ENCODE measurements at regions not wholly inside any gene's neighbourhood (a gene's known extent, or its start where the extent isn't known, plus 50 kb on each side); places are given as distances from the start of the nearest gene placed in this dataset.

GRCh38 chr7:36005293-36005692 is 147.8 kb upstream of the EEPD1 start:
- ChIA-PET CTCF (no interaction called here), POLR2A (no interaction called here)
- no peak overlapping the region for H3K27ac ChIP-seq (ENCODE audit: low read length)
- no peaks in the 10 kb centered on the region for H3K4me1 ChIP-seq (ENCODE audit: control insufficient read depth, insufficient read depth, low read length)
- TF ChIP-seq POLR2AphosphoS5 (IDR thresholded peaks at IDR 0.05; ENCODE audit: low read depth, low read length) (no peak), REST (IDR thresholded peaks at IDR 0.05; ENCODE audit: insufficient read depth in 1 of 2, low read depth in 2 of 2, low read length in 1 of 2) (no peak), SIN3A (IDR thresholded peaks at IDR 0.05; ENCODE audit: borderline replicate concordance, insufficient read depth, low read depth, low read length) (no peak), CTCF (IDR thresholded peaks at IDR 0.05) (no peak), TCF7L2 (IDR thresholded peaks at IDR 0.05; ENCODE audit: low read depth, low read length) (no peak)
- H3K4me3 ChIP-seq (ENCODE audit: low read depth in 2 of 2, low read length in 2 of 2): no peak overlapping the region
- intact Hi-C loops (cut with micrococcal nuclease; ENCODE audit: unreplicated experiment) (no loop called here), in situ Hi-C loops (cut with HindIII; ENCODE audit: low pct_unique_long_range_greater_than_20kb, low sequenced_read_pairs) (no loop called here)
- ATAC-seq: no peak
- no peaks in the 10 kb centered on the region for H3K27me3 ChIP-seq (ENCODE audit: control insufficient read depth, insufficient read depth, low read length)
- no TSS peak for BruUV-seq (replicated peaks)
- H3K36me3 ChIP-seq (ENCODE audit: control insufficient read depth, insufficient read depth, low read length): no peaks in the 10 kb centered on the region
- DNase-seq (ENCODE audit: low read depth, low spot score): no peak
- peaks cover 3% of the 10 kb centered on the region; the same call in 1 of the 2 replicates for H3K9me3 ChIP-seq (ENCODE audit: control insufficient read depth, insufficient read depth, low read depth, low read length)

- H3K27ac ChIP-seq (ENCODE audit: low read length): no peak overlapping the region
- no peak for TF ChIP-seq REST (IDR thresholded peaks at IDR 0.05; ENCODE audit: insufficient read depth in 1 of 2, low read depth in 2 of 2, low read length in 1 of 2)
- no peak for TF ChIP-seq CTCF (IDR thresholded peaks at IDR 0.05)
- TF ChIP-seq SIN3A (IDR thresholded peaks at IDR 0.05; ENCODE audit: borderline replicate concordance, insufficient read depth, low read depth, low read length): no peak
- TF ChIP-seq POLR2AphosphoS5 (IDR thresholded peaks at IDR 0.05; ENCODE audit: low read depth, low read length): no peak
- no peak for TF ChIP-seq TCF7L2 (IDR thresholded peaks at IDR 0.05; ENCODE audit: low read depth, low read length)
- intact Hi-C loops (cut with micrococcal nuclease; ENCODE audit: unreplicated experiment) (no loop called here), in situ Hi-C loops (cut with HindIII; ENCODE audit: low pct_unique_long_range_greater_than_20kb, low sequenced_read_pairs) (no loop called here)
- H3K27me3 ChIP-seq (ENCODE audit: control insufficient read depth, insufficient read depth, low read length): no peaks in the 10 kb centered on the region
- H3K4me1 ChIP-seq (ENCODE audit: control insufficient read depth, insufficient read depth, low read length): no peaks in the 10 kb centered on the region
- ATAC-seq (no peak), DNase-seq (ENCODE audit: low read depth, low spot score) (no peak)
- CTCF ChIA-PET: no interaction called here
- H3K36me3 ChIP-seq (ENCODE audit: control insufficient read depth, insufficient read depth, low read length): no peaks in the 10 kb centered on the region
- H3K4me3 ChIP-seq (ENCODE audit: low read depth in 2 of 2, low read length in 2 of 2): no peak overlapping the region
- peaks cover 3% of the 10 kb centered on the region; the same call in 1 of the 2 replicates for H3K9me3 ChIP-seq (ENCODE audit: control insufficient read depth, insufficient read depth, low read depth, low read length)
- no TSS peak for BruUV-seq (replicated peaks)
- POLR2A ChIA-PET: no interaction called here
Observed at GRCh38 chr7:36005876-36006275, 147.2 kb upstream of the EEPD1 start.
